H7 (cell line): ENCODE measurements at regions not wholly inside any gene's neighbourhood (a gene's known extent, or its start where the extent isn't known, plus 50 kb on each side); places are given as distances from the start of the nearest gene placed in this dataset.
A peak's percentile ranks its signal among the peaks of the same experiment; 100 is the strongest.

ENCODE experiments used
- DNase-seq: peaks from one replicate; pipeline ENCODE4 v3.0.0; 2012
- H3K27me3 ChIP-seq: 2 replicates; pipeline ENCODE4 v1.6.0; 2011; ENCODE audit warnings: mild to moderate bottlenecking, low read length; ENCODE audit not compliant: control insufficient read depth, insufficient read depth
- H3K36me3 ChIP-seq: replicated peaks from 2 replicates; pipeline ENCODE4 v1.5.1; 2011; ENCODE audit warnings: low read length; ENCODE audit not compliant: control insufficient read depth, insufficient read depth
- H3K4me3 ChIP-seq: 2 replicates; pipeline ENCODE4 v1.5.1; 2011; ENCODE audit warnings: low read depth, mild to moderate bottlenecking, control low read depth, low read length, moderate library complexity; ENCODE audit not compliant: insufficient read depth

DNA sequence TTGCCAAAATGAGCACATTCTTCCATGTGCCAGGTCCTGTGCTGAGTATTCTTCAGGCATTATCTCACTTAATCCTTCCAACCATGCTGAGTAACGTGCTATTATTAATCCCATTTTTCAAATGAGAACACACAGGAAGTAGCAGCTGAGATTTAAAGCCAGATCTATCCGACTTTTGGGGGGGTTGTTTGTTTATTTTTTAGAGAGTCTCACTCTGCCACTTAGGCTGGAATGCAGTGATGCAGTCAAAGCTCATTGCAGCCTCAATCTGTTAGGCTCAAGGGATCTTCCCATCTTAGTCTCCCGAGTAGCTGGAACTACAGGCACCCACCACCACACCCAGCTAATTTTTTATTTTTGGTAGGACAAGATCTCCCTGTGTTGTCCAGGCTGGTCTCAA is 55.5 kb upstream of the TRIM2 start:
- DNase-seq: no peak
- peaks cover 21% of the 10 kb centered on the region for H3K27me3 ChIP-seq
- H3K36me3 ChIP-seq: no peaks in the 10 kb centered on the region
- no peak overlapping the region for H3K4me3 ChIP-seq

DNA sequence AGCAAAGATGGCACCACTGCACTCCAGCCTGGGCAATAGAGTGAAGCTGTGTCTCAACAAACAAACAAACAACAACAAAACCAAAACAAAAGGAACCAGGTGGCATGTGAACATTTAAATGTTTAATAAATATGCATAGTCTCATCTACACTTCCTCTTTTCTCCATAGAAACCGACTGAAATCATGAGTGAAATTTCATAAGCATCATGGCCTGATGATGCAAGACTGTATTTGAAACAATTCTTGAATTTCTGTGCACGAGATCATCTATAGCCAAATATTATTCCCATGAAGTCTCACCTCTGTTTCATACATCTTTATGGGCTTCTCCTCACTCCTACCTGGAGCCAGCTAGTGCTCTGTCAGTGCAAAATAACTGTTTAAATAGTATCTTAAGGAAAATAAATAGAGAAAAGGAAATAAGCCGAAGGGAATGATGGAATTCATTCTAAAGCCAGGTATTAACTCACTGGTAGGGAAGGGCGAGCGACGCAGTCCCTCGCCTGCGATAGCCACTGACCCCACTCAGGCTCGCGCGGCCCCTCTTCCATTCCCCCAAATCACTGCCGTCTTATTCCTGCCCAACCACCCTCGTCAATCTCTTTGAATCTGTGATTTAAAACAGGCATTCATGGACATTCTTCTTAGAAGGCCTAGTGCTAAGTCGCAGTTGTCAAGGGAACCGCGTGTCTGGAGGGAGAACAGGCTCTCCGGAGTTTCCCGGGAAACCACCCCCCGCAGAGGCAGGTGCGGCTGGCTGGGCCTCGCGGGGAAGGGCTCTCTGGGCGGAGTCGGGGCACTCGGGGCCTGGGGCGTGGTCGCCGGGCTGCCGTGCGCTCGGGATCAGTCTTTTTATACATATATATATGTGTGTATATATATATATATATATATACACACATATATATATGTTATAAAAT is 52.4 kb upstream of the TRIM2 start:
- H3K27me3 ChIP-seq: peaks cover 42% of the 10 kb centered on the region
- H3K36me3 ChIP-seq: no peaks in the 10 kb centered on the region
- H3K4me3 ChIP-seq: no peak overlapping the region; the same call in 1 of the 2 replicates
- peak; percentile 92 for DNase-seq

DNA sequence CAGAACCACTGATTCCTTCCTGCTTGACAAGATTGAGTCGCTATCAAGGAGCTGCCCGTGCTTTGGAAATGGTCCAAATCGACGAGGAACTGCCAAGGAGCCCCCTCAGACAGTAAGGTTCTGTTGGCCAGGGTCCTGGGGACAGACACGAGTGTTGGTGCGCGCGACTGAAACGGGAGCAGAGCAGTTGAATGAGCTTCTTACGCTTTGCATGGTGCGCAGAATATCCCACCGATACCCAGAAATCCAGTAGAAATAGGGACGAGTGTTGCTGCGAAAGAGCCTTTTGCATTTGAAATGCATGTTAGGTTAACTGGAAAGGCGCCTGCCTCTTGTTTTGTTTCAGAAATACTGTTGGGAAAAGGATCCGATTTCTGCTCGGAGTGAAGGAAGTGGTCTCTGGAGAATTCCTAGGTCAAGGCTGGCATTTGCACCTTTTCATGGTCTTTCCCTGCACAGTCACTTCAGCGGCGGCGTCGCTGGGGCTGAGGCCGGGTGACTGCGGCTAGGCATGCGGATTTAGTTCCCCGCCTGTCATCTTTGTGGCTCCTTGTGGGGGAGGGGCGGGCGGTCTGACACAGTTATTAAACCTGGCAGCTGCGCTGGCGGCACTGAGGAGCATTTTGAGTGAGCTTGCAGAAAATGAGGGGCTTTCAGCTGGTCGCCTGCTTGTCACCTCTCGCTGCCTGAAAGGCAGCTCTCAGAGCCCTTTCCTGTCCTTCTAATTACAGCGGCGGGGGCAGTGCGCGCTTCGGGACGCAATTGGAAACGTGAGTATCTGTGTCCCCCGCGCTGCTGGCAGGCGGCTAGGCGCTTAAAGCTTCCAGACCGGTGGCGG is 51.5 kb upstream of the TRIM2 start:
- peak; percentile 57 for DNase-seq
- H3K27me3 ChIP-seq: peaks cover 48% of the 10 kb centered on the region

DNA sequence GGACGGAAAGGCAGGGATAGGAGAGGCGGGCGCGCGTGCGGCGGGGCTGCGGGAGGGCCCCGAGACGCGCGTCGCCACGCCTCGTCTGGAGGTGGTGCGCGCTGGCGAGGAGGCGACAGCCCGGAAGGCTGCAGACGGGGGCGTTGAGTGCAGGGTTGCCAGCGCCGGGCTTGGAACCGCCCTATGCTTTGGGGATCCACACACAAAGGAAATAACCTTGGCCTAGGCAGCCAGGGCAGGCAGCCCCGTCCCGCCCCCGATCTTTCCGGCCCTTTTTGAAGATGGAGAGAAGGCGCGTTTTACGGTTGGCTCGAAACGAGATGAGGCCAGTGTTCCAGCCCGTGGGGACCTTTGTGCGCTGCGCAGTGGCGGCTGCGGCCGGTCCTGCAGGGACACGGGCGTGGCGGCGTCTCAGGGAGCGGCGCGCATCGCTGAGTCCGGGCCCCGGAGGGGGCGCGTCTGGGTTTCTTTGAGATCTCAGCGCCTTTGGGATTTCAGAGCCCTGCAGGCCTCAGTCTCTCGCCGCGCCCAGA is 50.8 kb upstream of the TRIM2 start:
- H3K27me3 ChIP-seq: peaks cover 48% of the 10 kb centered on the region
- H3K36me3 ChIP-seq: no peaks in the 10 kb centered on the region
- peak; percentile 82 for DNase-seq
- peak overlapping the region; percentile 52 for H3K4me3 ChIP-seq

More for the DNA sequence above, 51.5 kb upstream of the TRIM2 start:
- no peaks in the 10 kb centered on the region for H3K36me3 ChIP-seq
- H3K4me3 ChIP-seq: peak overlapping the region; percentile 52

DNA sequence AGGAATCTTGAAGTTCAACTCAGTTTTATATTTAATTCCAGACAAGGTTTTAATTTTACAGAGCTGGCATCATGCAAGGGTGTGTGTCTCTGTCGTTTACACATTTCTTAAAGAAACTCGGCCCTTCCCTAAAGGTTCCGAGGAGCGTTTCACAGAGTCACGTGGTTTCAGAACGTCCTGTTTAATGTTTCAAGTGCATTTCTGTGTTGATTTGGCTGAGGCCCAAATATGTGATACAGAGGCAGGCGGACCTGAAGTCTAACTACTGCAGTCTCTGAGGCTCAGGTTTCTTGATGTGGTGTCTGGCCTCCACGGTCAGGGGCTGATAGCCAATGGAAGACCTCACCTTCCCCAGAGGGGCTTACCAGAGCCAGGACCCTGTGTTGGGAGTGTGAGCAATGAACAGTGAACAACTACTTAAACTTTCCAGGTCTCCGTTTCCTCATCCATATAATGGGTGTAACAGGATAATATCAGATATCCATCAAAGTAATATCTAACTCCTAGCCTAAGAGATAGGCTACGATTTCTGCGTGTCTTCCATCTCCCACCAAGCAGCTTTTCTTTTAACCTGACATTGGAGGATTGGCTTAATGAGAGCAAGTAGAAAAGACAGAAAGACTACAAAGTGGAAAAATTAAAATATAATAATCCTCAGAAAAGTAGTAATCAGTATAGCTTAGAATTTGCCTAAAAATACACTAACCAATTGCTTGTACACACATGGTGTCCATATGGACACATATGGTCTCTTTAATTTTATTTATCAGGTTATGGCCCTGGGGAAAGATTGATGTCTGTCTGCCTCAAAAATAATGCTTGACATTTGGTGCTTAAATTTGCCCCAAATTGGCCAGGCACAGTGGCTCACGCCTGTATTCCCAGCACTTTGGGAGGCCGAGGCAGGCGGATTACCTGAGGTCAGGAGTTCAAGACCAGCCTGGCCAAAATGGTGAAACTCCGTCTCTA is 50.0 kb upstream of the TRIM2 start:
- DNase-seq: no peak
- peaks cover 48% of the 10 kb centered on the region for H3K27me3 ChIP-seq
- H3K4me3 ChIP-seq: peak overlapping the region; percentile 52; the same call in 1 of the 2 replicates
- no peaks in the 10 kb centered on the region for H3K36me3 ChIP-seq
